Hepatocyte (in vitro differentiated cells): ENCODE measurements at regions not wholly inside any gene's neighbourhood (a gene's known extent, or its start where the extent isn't known, plus 50 kb on each side); places are given as distances from the start of the nearest gene placed in this dataset.

Source experiments
- CTCF ChIP-seq: fragments of 200-600 bp; sonication (generic); IDR thresholded peaks from 2 replicates; pipeline ENCODE4 v1.5.1; 2016; ENCODE audit warnings: antibody characterized with exemption, mild to moderate bottlenecking; ENCODE audit not compliant: poor library complexity
- EZH2phosphoT487 ChIP-seq: fragments of 200-600 bp; sonication (generic); IDR thresholded peaks from one replicate; pipeline ENCODE4 v1.6.1; 2018; ENCODE audit warnings: antibody characterized with exemption, mild to moderate bottlenecking, low read depth, moderate library complexity; ENCODE audit not compliant: unreplicated experiment, severe bottlenecking

GRCh38 chr2:143930891-143931290, 589.0 kb downstream of the ZEB2 start:
- TF ChIP-seq CTCF (no peak), EZH2phosphoT487 (no peak)
